HFFc6 (cell line): ENCODE measurements at regions not wholly inside any gene's neighbourhood (a gene's known extent, or its start where the extent isn't known, plus 50 kb on each side); places are given as distances from the start of the nearest gene placed in this dataset.
A peak's percentile ranks its signal among the peaks of the same experiment; 100 is the strongest.

Experiments used
- DNase-seq: peaks from one replicate; pipeline ENCODE4 v3.0.0-alpha.2; 2018
- H3K27ac Mint-ChIP-seq: 2 replicates; pipeline ENCODE4 v1.8.0; 2020; ENCODE audit warnings: mild to moderate bottlenecking, mixed read lengths
- H3K27me3 Mint-ChIP-seq: 2 replicates; pipeline ENCODE4 v1.8.0; 2021; ENCODE audit warnings: mild to moderate bottlenecking, moderate library complexity, mixed read lengths; ENCODE audit not compliant: insufficient read depth
- H3K36me3 Mint-ChIP-seq: 2 replicates; pipeline ENCODE4 v1.8.0; 2021; ENCODE audit warnings: low read depth, mixed read lengths
- H3K4me1 Mint-ChIP-seq: 2 replicates; pipeline ENCODE4 v1.8.0; 2020; ENCODE audit warnings: low read depth, mixed read lengths
- H3K4me3 Mint-ChIP-seq: 2 replicates; pipeline ENCODE4 v1.8.0; 2020; ENCODE audit warnings: mild to moderate bottlenecking, moderate library complexity, mixed read lengths
- H3K9me3 Mint-ChIP-seq: 2 replicates; pipeline ENCODE4 v1.8.0; 2020; ENCODE audit warnings: mild to moderate bottlenecking, mixed read lengths
- CTCF ChIP-seq: fragments of 200-600 bp; sonication (generic); IDR thresholded peaks from 2 replicates; pipeline ENCODE4 v1.5.0; 2021; ENCODE audit warnings: antibody characterized with exemption, mild to moderate bottlenecking

- H3K4me3 Mint-ChIP-seq = no peak overlapping the region
- H3K36me3 Mint-ChIP-seq = 0 out of 2 replicates have a peak, but pooled peaks cover 2% of the 10 kb centered on the region
- TF ChIP-seq CTCF = no peak
- DNase-seq = no peak
- H3K27me3 Mint-ChIP-seq = peaks cover 41% of the 10 kb centered on the region
- H3K4me1 Mint-ChIP-seq = no peaks in the 10 kb centered on the region
- H3K27ac Mint-ChIP-seq = no peak overlapping the region
- peaks cover 8% of the 10 kb centered on the region; the same call in 1 of the 2 replicates for H3K9me3 Mint-ChIP-seq
Measured at GRCh38 chr9:126225611-126226609, 100.7 kb upstream of the MVB12B start.

GRCh38 chr9:126226991-126227936 lies 99.4 kb upstream of the MVB12B start:
- Mint-ChIP-seq H3K36me3 (no peaks in the 10 kb centered on the region), H3K4me3 (no peak overlapping the region), H3K9me3 (no peaks in the 10 kb centered on the region), H3K27me3 (peaks cover 35% of the 10 kb centered on the region), H3K4me1 (no peaks in the 10 kb centered on the region), H3K27ac (no peak overlapping the region)
- TF ChIP-seq CTCF = no peak
- no peak for DNase-seq

GRCh38 chr9:126228111-126228780 lies 98.4 kb upstream of the MVB12B start:
- no peaks in the 10 kb centered on the region for H3K4me1 Mint-ChIP-seq
- no peak for DNase-seq
- H3K9me3 Mint-ChIP-seq = no peaks in the 10 kb centered on the region
- no peak overlapping the region for H3K4me3 Mint-ChIP-seq
- no peak for TF ChIP-seq CTCF
- peaks cover 42% of the 10 kb centered on the region for H3K27me3 Mint-ChIP-seq
- no peak overlapping the region for H3K27ac Mint-ChIP-seq
- no peaks in the 10 kb centered on the region for H3K36me3 Mint-ChIP-seq

- Mint-ChIP-seq H3K9me3 (no peaks in the 10 kb centered on the region), H3K36me3 (no peaks in the 10 kb centered on the region), H3K27ac (no peak overlapping the region), H3K27me3 (peaks cover 44% of the 10 kb centered on the region), H3K4me1 (no peaks in the 10 kb centered on the region), H3K4me3 (no peak overlapping the region)
- DNase-seq = peak; percentile 41
- TF ChIP-seq CTCF = peak; percentile 95
Measured at GRCh38 chr9:126228781-126229444, 97.7 kb upstream of the MVB12B start.

GRCh38 chr9:126229501-126229900 lies 97.1 kb upstream of the MVB12B start:
- Mint-ChIP-seq H3K36me3 (no peaks in the 10 kb centered on the region), H3K27me3 (peaks cover 49% of the 10 kb centered on the region), H3K4me3 (no peak overlapping the region)

More at GRCh38 chr9:126229501-126229900, 97.1 kb upstream of the MVB12B start:
- no peak for DNase-seq
- Mint-ChIP-seq H3K9me3 (no peaks in the 10 kb centered on the region), H3K4me1 (no peaks in the 10 kb centered on the region), H3K27ac (no peak overlapping the region)
- TF ChIP-seq CTCF = no peak
